ENCODE measurements at regions not wholly inside any gene's neighbourhood (a gene's known extent, or its start where the extent isn't known, plus 50 kb on each side); places are given as distances from the start of the nearest gene placed in this dataset.

- DNase-seq, result no peak
- H3K36me3 ChIP-seq (ENCODE audit: control insufficient read depth, insufficient read depth, low read length), result no peaks in the 10 kb centered on the region
- 100% methylated on average over 1 of the region's 8 CpGs for WGBS (ENCODE audit: insufficient coverage, low lambda C conversion rate)
- H3K9me3 ChIP-seq (ENCODE audit: control insufficient read depth, low read depth, low read length), result no peaks in the 10 kb centered on the region
- H3K4me3 ChIP-seq (ENCODE audit: low read length), result no peak overlapping the region
- H3K4me1 ChIP-seq (ENCODE audit: control insufficient read depth, insufficient read depth, low read length), result no peaks in the 10 kb centered on the region
- H3K27ac ChIP-seq (ENCODE audit: low read length), result no peak overlapping the region
- H3K27me3 ChIP-seq (ENCODE audit: control insufficient read depth, insufficient read depth, low read length), result no peaks in the 10 kb centered on the region
These were observed 63.2 kb downstream of the NENF start for GRCh38 chr1:212495766-212496494.

GRCh38 chr1:212496682-212497081, 64.0 kb downstream of the NENF start:
- no CpG with 5 or more reads among the region's 4 CpGs for WGBS (ENCODE audit: insufficient coverage, low lambda C conversion rate)

GRCh38 chr1:212497553-212497952, 64.8 kb downstream of the NENF start:
- no peaks in the 10 kb centered on the region for H3K27me3 ChIP-seq (ENCODE audit: control insufficient read depth, insufficient read depth, low read length)
- no peak overlapping the region for H3K27ac ChIP-seq (ENCODE audit: low read length)
- no peaks in the 10 kb centered on the region for H3K9me3 ChIP-seq (ENCODE audit: control insufficient read depth, low read depth, low read length)
- WGBS (ENCODE audit: insufficient coverage, low lambda C conversion rate), result no CpG with 5 or more reads among the region's 3 CpGs
- H3K4me3 ChIP-seq (ENCODE audit: low read length), result no peak overlapping the region
- H3K36me3 ChIP-seq (ENCODE audit: control insufficient read depth, insufficient read depth, low read length), result no peaks in the 10 kb centered on the region
- no peaks in the 10 kb centered on the region for H3K4me1 ChIP-seq (ENCODE audit: control insufficient read depth, insufficient read depth, low read length)
- DNase-seq, result no peak

More at GRCh38 chr1:212496682-212497081, 64.0 kb downstream of the NENF start:
- Histone ChIP-seq H3K4me3 (ENCODE audit: low read length) (no peak overlapping the region), H3K4me1 (ENCODE audit: control insufficient read depth, insufficient read depth, low read length) (no peaks in the 10 kb centered on the region), H3K27me3 (ENCODE audit: control insufficient read depth, insufficient read depth, low read length) (no peaks in the 10 kb centered on the region), H3K36me3 (ENCODE audit: control insufficient read depth, insufficient read depth, low read length) (no peaks in the 10 kb centered on the region), H3K9me3 (ENCODE audit: control insufficient read depth, low read depth, low read length) (no peaks in the 10 kb centered on the region), H3K27ac (ENCODE audit: low read length) (no peak overlapping the region)
- no peak for DNase-seq

GRCh38 chr1:212498283-212499040, 65.7 kb downstream of the NENF start:
- H3K36me3 ChIP-seq (ENCODE audit: control insufficient read depth, insufficient read depth, low read length), result no peaks in the 10 kb centered on the region
- H3K27me3 ChIP-seq (ENCODE audit: control insufficient read depth, insufficient read depth, low read length), result no peaks in the 10 kb centered on the region
- H3K4me3 ChIP-seq (ENCODE audit: low read length), result no peak overlapping the region
- no peaks in the 10 kb centered on the region for H3K4me1 ChIP-seq (ENCODE audit: control insufficient read depth, insufficient read depth, low read length)
- H3K9me3 ChIP-seq (ENCODE audit: control insufficient read depth, low read depth, low read length), result no peaks in the 10 kb centered on the region
- 20% methylated on average over 1 of the region's 9 CpGs for WGBS (ENCODE audit: insufficient coverage, low lambda C conversion rate)
- H3K27ac ChIP-seq (ENCODE audit: low read length), result no peak overlapping the region
- DNase-seq, result no peak

GRCh38 chr1:212500351-212500750, 67.6 kb downstream of the NENF start:
- H3K27ac ChIP-seq (ENCODE audit: low read length), result no peak overlapping the region
- H3K4me1 ChIP-seq (ENCODE audit: control insufficient read depth, insufficient read depth, low read length), result no peaks in the 10 kb centered on the region
- H3K27me3 ChIP-seq (ENCODE audit: control insufficient read depth, insufficient read depth, low read length), result no peaks in the 10 kb centered on the region
- H3K36me3 ChIP-seq (ENCODE audit: control insufficient read depth, insufficient read depth, low read length), result no peaks in the 10 kb centered on the region
- no peaks in the 10 kb centered on the region for H3K9me3 ChIP-seq (ENCODE audit: control insufficient read depth, low read depth, low read length)
- WGBS (ENCODE audit: insufficient coverage, low lambda C conversion rate), result no CpG with 5 or more reads among the region's 6 CpGs
- DNase-seq, result no peak
- H3K4me3 ChIP-seq (ENCODE audit: low read length), result no peak overlapping the region

GRCh38 chr1:212500983-212501382, 68.3 kb downstream of the NENF start:
- no peaks in the 10 kb centered on the region for H3K36me3 ChIP-seq (ENCODE audit: control insufficient read depth, insufficient read depth, low read length)

GRCh38 chr1:212503714-212504113, 71.0 kb downstream of the NENF start:
- no CpG with 5 or more reads among the region's 3 CpGs for WGBS (ENCODE audit: insufficient coverage, low lambda C conversion rate)
- Histone ChIP-seq H3K4me3 (ENCODE audit: low read length) (no peak overlapping the region), H3K4me1 (ENCODE audit: control insufficient read depth, insufficient read depth, low read length) (no peaks in the 10 kb centered on the region), H3K9me3 (ENCODE audit: control insufficient read depth, low read depth, low read length) (no peaks in the 10 kb centered on the region), H3K27me3 (ENCODE audit: control insufficient read depth, insufficient read depth, low read length) (no peaks in the 10 kb centered on the region), H3K36me3 (ENCODE audit: control insufficient read depth, insufficient read depth, low read length) (no peaks in the 10 kb centered on the region), H3K27ac (ENCODE audit: low read length) (no peak overlapping the region)
- no peak for DNase-seq

More at GRCh38 chr1:212500983-212501382, 68.3 kb downstream of the NENF start:
- Histone ChIP-seq H3K4me1 (ENCODE audit: control insufficient read depth, insufficient read depth, low read length) (no peaks in the 10 kb centered on the region), H3K27me3 (ENCODE audit: control insufficient read depth, insufficient read depth, low read length) (no peaks in the 10 kb centered on the region), H3K27ac (ENCODE audit: low read length) (no peak overlapping the region), H3K9me3 (ENCODE audit: control insufficient read depth, low read depth, low read length) (no peaks in the 10 kb centered on the region), H3K4me3 (ENCODE audit: low read length) (no peak overlapping the region)
- DNase-seq, result no peak
- no CpG with 5 or more reads among the region's 1 CpG for WGBS (ENCODE audit: insufficient coverage, low lambda C conversion rate)

- H3K4me3 ChIP-seq (ENCODE audit: low read length), result no peak overlapping the region
- DNase-seq, result no peak
- H3K4me1 ChIP-seq (ENCODE audit: control insufficient read depth, insufficient read depth, low read length), result no peaks in the 10 kb centered on the region
- H3K27me3 ChIP-seq (ENCODE audit: control insufficient read depth, insufficient read depth, low read length), result no peaks in the 10 kb centered on the region
- no peaks in the 10 kb centered on the region for H3K9me3 ChIP-seq (ENCODE audit: control insufficient read depth, low read depth, low read length)
- no peaks in the 10 kb centered on the region for H3K36me3 ChIP-seq (ENCODE audit: control insufficient read depth, insufficient read depth, low read length)
- WGBS (ENCODE audit: insufficient coverage, low lambda C conversion rate), result no CpG with 5 or more reads among the region's 4 CpGs
- H3K27ac ChIP-seq (ENCODE audit: low read length), result no peak overlapping the region
These were observed 71.6 kb downstream of the NENF start for GRCh38 chr1:212504171-212504803.

- DNase-seq, result no peak
- no peak overlapping the region for H3K4me3 ChIP-seq (ENCODE audit: low read length)
- peaks cover under 1% of the 10 kb centered on the region for H3K27me3 ChIP-seq (ENCODE audit: control insufficient read depth, insufficient read depth, low read length)
- no peaks in the 10 kb centered on the region for H3K36me3 ChIP-seq (ENCODE audit: control insufficient read depth, insufficient read depth, low read length)
- H3K4me1 ChIP-seq (ENCODE audit: control insufficient read depth, insufficient read depth, low read length), result no peaks in the 10 kb centered on the region
- no peak overlapping the region for H3K27ac ChIP-seq (ENCODE audit: low read length)
- H3K9me3 ChIP-seq (ENCODE audit: control insufficient read depth, low read depth, low read length), result no peaks in the 10 kb centered on the region
These were observed 73.9 kb downstream of the NENF start for GRCh38 chr1:212506666-212507065.

- H3K27ac ChIP-seq (ENCODE audit: low read length), result no peak overlapping the region
- no peaks in the 10 kb centered on the region for H3K9me3 ChIP-seq (ENCODE audit: control insufficient read depth, low read depth, low read length)
- H3K36me3 ChIP-seq (ENCODE audit: control insufficient read depth, insufficient read depth, low read length), result no peaks in the 10 kb centered on the region
- peaks cover 7% of the 10 kb centered on the region for H3K27me3 ChIP-seq (ENCODE audit: control insufficient read depth, insufficient read depth, low read length)
- H3K4me1 ChIP-seq (ENCODE audit: control insufficient read depth, insufficient read depth, low read length), result no peaks in the 10 kb centered on the region
- no peak for DNase-seq
- no peak overlapping the region for H3K4me3 ChIP-seq (ENCODE audit: low read length)
- no CpG with 5 or more reads among the region's 7 CpGs for WGBS (ENCODE audit: insufficient coverage, low lambda C conversion rate)
These were observed 74.6 kb downstream of the NENF start for GRCh38 chr1:212507369-212507768.
